8988T (cell line): ENCODE measurements at regions not wholly inside any gene's neighbourhood (a gene's known extent, or its start where the extent isn't known, plus 50 kb on each side); places are given as distances from the start of the nearest gene placed in this dataset.

Experiments
- DNase-seq: peaks from one replicate; pipeline ENCODE4 v3.0.0; 2011

- DNase-seq = no peak
Measured at GRCh38 chr5:144918371-144918770, 747.7 kb downstream of the KCTD16 start.

DNA sequence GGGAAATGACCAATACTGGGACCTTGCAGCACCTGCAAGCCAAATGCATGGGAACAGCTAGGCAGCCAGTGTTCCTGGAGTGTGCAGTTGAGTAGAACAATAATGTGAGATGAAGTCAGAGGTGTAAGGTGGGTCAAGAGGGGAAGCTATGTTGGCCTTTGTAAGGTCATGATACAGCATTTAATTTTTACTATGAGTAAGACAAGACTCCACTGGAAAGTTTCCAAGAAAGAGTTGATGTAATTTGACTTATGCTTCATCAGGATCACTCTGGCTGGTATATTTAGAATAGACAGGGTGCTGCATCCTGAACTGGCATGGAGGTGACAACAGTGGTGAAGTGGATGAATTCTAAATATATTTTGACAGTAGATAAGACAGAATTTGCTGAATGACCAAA lies 744.8 kb downstream of the KCTD16 start:
- no peak for DNase-seq

DNA sequence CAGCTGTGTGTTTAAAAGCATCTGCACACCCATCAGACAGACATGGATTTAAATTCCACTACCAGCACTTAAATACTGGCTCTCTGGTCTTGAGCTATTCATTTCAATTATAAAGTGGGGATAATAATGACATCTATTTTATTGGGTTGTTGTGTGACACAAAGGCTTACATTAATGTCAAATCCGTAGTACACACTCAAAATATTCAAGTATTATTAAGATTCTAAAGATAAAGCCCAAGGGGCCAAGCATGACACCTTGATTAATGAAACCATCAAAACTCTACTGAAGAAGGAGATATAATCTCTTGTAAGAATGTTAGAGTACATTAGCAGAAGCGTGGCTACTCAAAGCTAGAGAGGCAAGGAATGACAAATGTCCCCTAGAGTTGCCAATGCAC lies 743.0 kb downstream of the KCTD16 start:
- no peak for DNase-seq

DNA sequence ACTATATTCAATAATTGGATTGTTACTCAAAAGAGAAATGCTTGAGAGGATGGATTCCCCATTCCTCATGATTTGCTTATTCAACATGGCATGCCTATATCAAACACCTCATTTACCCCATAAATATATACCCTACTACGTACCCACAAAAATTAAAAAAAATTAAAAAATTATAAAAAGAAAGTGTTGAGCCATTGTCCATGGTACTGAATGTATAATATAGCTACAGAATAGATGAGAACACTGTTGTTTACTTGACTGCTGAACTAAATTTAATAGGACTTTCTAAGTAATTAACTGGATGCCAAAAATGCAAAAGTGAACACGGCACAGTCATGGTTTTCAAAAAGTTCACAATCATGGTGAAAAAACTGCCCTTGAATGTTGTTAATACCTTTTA lies 725.8 kb downstream of the KCTD16 start:
- DNase-seq = no peak

DNA sequence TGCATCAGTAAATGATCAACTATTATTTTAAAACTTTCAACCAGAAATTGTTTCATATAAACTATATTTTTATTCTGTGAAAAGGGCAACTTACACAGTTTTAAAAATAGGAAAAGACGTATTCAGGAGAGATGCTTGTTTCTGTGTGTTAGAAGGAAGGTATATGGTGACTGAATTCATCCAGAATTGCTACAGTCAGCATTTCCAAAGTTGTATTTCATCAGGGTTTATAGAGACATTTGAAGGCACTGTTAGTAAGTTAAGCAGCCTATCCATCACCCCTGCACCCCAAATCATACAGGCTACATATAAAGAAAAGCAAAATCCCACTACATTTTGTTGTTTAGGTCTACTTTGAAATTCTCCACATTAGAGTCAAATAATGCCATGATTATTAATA lies 716.0 kb downstream of the KCTD16 start:
- no peak for DNase-seq

DNA sequence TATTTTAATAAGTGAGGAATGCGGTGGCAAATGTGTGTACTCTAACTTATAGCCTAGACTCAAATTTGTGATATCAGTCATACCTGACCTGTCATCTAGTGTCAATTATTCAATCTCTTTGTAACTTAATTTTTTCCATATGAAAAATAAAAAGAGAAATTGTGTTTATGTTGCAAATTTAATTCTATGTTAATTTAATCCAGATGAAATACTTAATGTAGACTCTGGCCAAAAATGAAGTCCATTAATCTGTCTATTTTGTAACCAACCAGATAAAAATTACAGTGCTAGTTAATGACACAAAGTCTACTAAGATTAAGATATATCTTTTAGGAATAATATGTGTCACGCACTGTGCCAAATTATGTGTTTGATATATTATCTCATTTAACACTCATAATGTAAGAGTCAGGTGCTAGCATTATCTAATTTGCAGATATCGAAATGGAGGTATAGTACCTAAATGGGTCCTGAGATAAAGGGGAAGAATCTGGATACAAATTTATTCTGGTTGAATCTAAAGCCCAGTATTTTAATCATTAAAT lies 712.1 kb downstream of the KCTD16 start:
- no peak for DNase-seq

- no peak for DNase-seq
Measured at GRCh38 chr5:144880513-144880912, 709.8 kb downstream of the KCTD16 start.

- no peak for DNase-seq
Measured at GRCh38 chr5:144876990-144877389, 706.3 kb downstream of the KCTD16 start.

- DNase-seq = no peak
Measured at GRCh38 chr5:144873076-144873475, 702.4 kb downstream of the KCTD16 start.

GRCh38 chr5:144864118-144864517 lies 693.4 kb downstream of the KCTD16 start:
- DNase-seq = no peak

- no peak for DNase-seq
Measured at GRCh38 chr5:144857454-144857853, 686.8 kb downstream of the KCTD16 start.

GRCh38 chr5:144844086-144844485 lies 673.4 kb downstream of the KCTD16 start:
- no peak for DNase-seq

GRCh38 chr5:144832416-144832815 lies 661.7 kb downstream of the KCTD16 start:
- no peak for DNase-seq

DNA sequence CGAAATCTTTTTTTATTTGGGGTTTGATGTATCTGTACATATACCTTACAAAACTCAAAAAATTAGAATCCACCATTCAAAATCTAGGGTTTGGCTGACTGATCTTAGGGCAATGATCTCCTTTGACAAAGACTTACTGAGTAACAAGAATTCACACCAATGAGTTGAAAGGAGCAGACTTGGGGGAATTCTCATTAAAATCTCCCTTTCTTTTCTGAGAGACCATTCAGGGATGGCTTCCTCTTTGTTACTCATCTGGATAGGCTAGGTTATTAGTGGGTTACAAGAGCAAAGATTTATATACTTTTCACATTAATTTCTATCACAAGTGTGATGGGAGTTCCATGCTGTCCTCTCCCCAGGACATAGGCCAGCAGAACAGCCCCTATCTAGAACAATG lies 661.0 kb downstream of the KCTD16 start:
- no peak for DNase-seq

GRCh38 chr5:144822503-144822902 lies 651.8 kb downstream of the KCTD16 start:
- no peak for DNase-seq

DNA sequence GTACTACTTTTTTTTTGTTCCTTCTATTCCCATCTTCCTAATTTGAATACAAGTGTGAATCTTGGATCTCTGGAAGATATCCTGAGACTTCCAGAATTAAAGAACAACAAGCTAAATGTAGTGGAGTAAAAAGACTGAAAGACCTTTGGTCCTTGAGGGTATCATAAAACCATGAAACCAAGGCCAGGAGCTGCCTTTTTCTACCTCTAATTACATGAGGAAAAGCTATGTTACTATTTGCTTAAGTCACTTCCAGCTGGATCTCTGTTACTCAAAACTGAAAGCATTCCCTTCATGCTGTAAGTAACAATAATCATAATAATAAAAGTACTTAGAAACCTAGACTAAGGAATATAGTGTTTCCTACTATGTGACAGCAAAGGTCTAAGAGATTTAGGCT lies 649.6 kb downstream of the KCTD16 start:
- DNase-seq = no peak

DNA sequence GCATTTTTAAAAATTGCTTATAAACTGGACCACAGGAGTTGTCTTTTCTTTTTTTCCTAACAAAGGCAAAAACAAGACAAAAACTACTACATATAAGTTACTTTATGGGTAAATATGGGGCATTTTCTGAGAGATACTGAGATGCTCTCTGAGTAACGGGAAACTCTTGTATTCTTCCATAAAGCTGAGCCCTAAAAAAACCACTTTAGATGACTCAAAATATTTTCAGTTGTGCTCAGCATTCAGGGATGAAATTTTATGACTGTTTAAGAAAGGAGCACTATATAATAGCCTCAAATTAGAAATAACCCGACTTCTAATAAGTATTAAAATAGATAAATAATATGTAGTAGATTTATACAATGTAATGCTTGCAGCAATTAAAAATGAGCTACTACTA lies 644.5 kb downstream of the KCTD16 start:
- no peak for DNase-seq

- DNase-seq = no peak
Measured at GRCh38 chr5:144812763-144813162, 642.1 kb downstream of the KCTD16 start.

DNA sequence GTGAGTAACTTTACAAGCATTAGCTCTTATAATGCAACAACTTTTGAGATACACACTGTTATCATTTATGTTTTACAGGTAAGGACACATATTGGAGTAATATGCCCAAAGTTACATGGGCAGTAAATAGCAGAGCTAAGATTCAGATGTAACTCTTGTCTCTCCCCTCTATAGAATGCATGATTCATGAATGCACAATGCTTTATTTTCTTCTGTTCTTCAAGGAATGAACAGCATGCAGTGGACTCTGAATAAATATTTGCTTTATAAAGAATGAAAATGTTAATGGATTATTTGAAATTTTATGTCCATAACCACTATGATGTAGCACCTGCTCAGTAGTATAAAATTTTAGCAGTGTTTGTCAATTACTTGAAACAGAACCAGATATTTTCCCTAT lies 629.5 kb downstream of the KCTD16 start:
- no peak for DNase-seq

GRCh38 chr5:144798595-144798994 lies 627.9 kb downstream of the KCTD16 start:
- no peak for DNase-seq

GRCh38 chr5:144794922-144795321 lies 624.2 kb downstream of the KCTD16 start:
- DNase-seq = no peak

GRCh38 chr5:144788556-144788955 lies 617.9 kb downstream of the KCTD16 start:
- no peak for DNase-seq

- DNase-seq = no peak
Measured at GRCh38 chr5:144788046-144788445, 617.4 kb downstream of the KCTD16 start.

DNA sequence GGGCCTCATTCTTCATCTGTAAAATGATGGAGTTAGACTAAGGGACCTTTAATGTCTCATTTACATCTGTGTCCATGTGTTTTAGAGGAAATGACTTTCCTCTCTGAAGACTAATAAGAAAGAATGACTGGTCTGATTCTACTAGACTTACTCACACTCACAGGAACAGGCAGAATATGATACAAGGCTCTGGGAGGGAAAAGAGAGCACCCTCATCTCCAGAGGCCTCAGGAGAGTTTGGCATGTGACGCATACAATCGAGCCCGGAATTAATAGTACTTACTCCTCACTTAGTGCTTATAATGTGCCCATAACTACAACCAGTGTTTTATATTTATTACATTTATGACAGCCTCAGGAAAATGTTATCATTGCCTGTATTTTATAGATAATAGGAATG lies 608.7 kb downstream of the KCTD16 start:
- no peak for DNase-seq

GRCh38 chr5:144778561-144778960 lies 607.9 kb downstream of the KCTD16 start:
- DNase-seq = no peak

GRCh38 chr5:144774197-144774596 lies 603.5 kb downstream of the KCTD16 start:
- no peak for DNase-seq
